AG04449 (cell line): ENCODE measurements at regions not wholly inside any gene's neighbourhood (a gene's known extent, or its start where the extent isn't known, plus 50 kb on each side); places are given as distances from the start of the nearest gene placed in this dataset.

ENCODE experiments used
- CTCF ChIA-PET: fragments of 350-600 bp; formaldehyde crosslinking; extraction: SDS; loops from one replicate; lab custom pipeline; 2021; ENCODE audit warnings: antibody characterized with exemption; lab: Yijun Ruan, JAX
- POLR2A ChIA-PET: fragments of 400-600, 350-600 bp; formaldehyde crosslinking; extraction: SDS; loops from one replicate; lab custom pipeline; 2020; ENCODE audit warnings: antibody characterized with exemption, inconsistent platforms; lab: Yijun Ruan, JAX
- DNase-seq: peaks from one replicate; pipeline ENCODE4 v3.0.0-alpha.2; 2010; ENCODE audit warnings: low read depth, low spot score
- H3K4me3 ChIP-seq: 2 replicates; pipeline ENCODE4 v1.5.1; 2011; ENCODE audit warnings: low read depth, mild to moderate bottlenecking, control low read depth, low read length
- CTCF ChIP-seq: IDR thresholded peaks from one replicate; pipeline ENCODE4 v1.5.1; 2011; ENCODE audit warnings: mild to moderate bottlenecking, moderate library complexity, low read length, control low read depth, inconsistent platforms; ENCODE audit not compliant: insufficient read depth; ENCODE audit errors: missing control alignments

- no peak for TF ChIP-seq CTCF
- ChIA-PET CTCF (no interaction called here), POLR2A (no interaction called here)
- DNase-seq: no peak
- H3K4me3 ChIP-seq: no peak overlapping the region
These were observed 222.9 kb downstream of the DLL1 start for GRCh38 chr6:170067923-170068360.

GRCh38 chr6:170067181-170067641, 223.7 kb downstream of the DLL1 start:
- no peak for TF ChIP-seq CTCF
- ChIA-PET POLR2A (no interaction called here), CTCF (no interaction called here)
- no peak overlapping the region for H3K4me3 ChIP-seq
- DNase-seq: no peak

- DNase-seq: no peak
- H3K4me3 ChIP-seq: no peak overlapping the region
- ChIA-PET POLR2A (no interaction called here), CTCF (no interaction called here)
- no peak for TF ChIP-seq CTCF
These were observed 224.2 kb downstream of the DLL1 start for GRCh38 chr6:170066679-170067078.

GRCh38 chr6:170063851-170064602, 226.9 kb downstream of the DLL1 start:
- CTCF ChIA-PET: no interaction called here
- DNase-seq: no peak
- POLR2A ChIA-PET: no interaction called here
- no peak overlapping the region for H3K4me3 ChIP-seq
- TF ChIP-seq CTCF: no peak

- TF ChIP-seq CTCF: no peak
- no peak for DNase-seq
- ChIA-PET POLR2A (no interaction called here), CTCF (no interaction called here)
- no peak overlapping the region for H3K4me3 ChIP-seq
These were observed 227.4 kb downstream of the DLL1 start for GRCh38 chr6:170063431-170063830.

GRCh38 chr6:170062915-170063241, 228.0 kb downstream of the DLL1 start:
- no peak for TF ChIP-seq CTCF
- CTCF ChIA-PET: no interaction called here
- no peak overlapping the region for H3K4me3 ChIP-seq
- DNase-seq: no peak
- POLR2A ChIA-PET: no interaction called here
